ENCODE measurements at regions not wholly inside any gene's neighbourhood (a gene's known extent, or its start where the extent isn't known, plus 50 kb on each side); places are given as distances from the start of the nearest gene placed in this dataset.
"Not testable (repeated sequence)": the region's sequence is repeated elsewhere in the genome, so short reads cannot be mapped to it uniquely, and the experiment has no call there.

GRCh38 chrX:129013574-129013973, 509.7 kb downstream of the SMARCA1 start:
- ATAC-seq (no peak), DNase-seq (no peak)
- CTCF ChIA-PET, result interaction anchor here (0.7 kb wide), 1 partner anchor 19 kb away, joined by 3 read pairs; no protein-coding TSS in a partner anchor
- Mint-ChIP-seq H3K36me3 (ENCODE audit: low read depth) (no peaks in the 10 kb centered on the region), H3K4me1 (no peaks in the 10 kb centered on the region), H3K27ac (no peak overlapping the region), H3K4me3 (no peak overlapping the region), H3K27me3 (no peaks in the 10 kb centered on the region), H3K9me3 (ENCODE audit: low read depth) (no peaks in the 10 kb centered on the region)
- intact Hi-C loops (cut with DNase I, micrococcal nuclease), result no loop called here
- POLR2A ChIA-PET, result no interaction called here

DNA sequence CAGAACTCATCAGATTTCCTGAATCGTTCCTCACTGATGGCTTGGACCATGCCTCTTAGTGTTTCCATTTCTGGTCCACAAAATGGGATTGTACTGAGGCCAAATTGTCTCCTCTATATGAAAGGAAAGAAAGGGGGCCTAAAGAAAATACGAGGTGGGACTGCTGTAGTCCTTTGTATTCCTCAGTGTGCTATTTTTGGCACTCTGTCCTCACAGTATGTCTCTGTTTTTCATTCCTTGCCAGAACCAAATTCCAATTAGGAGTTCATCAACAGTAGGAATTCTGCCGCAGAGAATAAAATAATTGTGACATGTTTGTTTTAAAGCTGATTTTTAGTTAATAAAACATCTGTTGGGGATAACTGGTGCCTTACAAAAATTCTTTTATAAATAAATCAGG, 515.7 kb downstream of the SMARCA1 start:
- H3K27me3 Mint-ChIP-seq, result no peaks in the 10 kb centered on the region
- no peak overlapping the region for H3K27ac Mint-ChIP-seq
- no peak for ATAC-seq
- intact Hi-C loops (cut with DNase I, micrococcal nuclease), result no loop called here
- no peaks in the 10 kb centered on the region for H3K4me1 Mint-ChIP-seq
- no peaks in the 10 kb centered on the region for H3K9me3 Mint-ChIP-seq (ENCODE audit: low read depth)
- no peak for DNase-seq
- ChIA-PET CTCF (no interaction called here), POLR2A (no interaction called here)
- H3K4me3 Mint-ChIP-seq, result no peak overlapping the region
- no peaks in the 10 kb centered on the region for H3K36me3 Mint-ChIP-seq (ENCODE audit: low read depth)

DNA sequence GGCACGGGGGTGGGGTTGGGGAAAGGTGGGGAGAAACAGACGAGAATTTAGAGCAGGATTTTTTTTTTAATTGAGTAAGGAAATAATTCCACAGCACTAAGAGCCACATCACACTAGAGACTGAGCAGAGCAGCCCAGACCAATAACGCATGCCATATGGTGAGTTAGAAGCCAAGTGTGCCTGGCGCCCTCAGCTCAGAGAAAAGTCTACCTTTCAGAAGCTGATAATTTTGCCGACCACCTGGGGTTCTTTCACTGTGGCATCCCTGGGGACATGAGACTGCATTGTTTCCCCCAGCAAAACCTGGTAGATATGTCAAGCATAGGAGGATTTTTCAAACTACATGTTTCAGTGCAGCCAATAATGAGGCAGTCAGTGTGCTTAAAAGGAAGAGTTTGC, 516.8 kb downstream of the SMARCA1 start:
- no peaks in the 10 kb centered on the region for H3K27me3 Mint-ChIP-seq
- ChIA-PET CTCF (no interaction called here), POLR2A (no interaction called here)
- H3K27ac Mint-ChIP-seq, result no peak overlapping the region
- DNase-seq, result no peak
- ATAC-seq, result no peak
- H3K9me3 Mint-ChIP-seq (ENCODE audit: low read depth), result no peaks in the 10 kb centered on the region
- no peaks in the 10 kb centered on the region for H3K4me1 Mint-ChIP-seq
- H3K4me3 Mint-ChIP-seq, result no peak overlapping the region
- no peaks in the 10 kb centered on the region for H3K36me3 Mint-ChIP-seq (ENCODE audit: low read depth)
- intact Hi-C loops (cut with DNase I, micrococcal nuclease), result no loop called here

DNA sequence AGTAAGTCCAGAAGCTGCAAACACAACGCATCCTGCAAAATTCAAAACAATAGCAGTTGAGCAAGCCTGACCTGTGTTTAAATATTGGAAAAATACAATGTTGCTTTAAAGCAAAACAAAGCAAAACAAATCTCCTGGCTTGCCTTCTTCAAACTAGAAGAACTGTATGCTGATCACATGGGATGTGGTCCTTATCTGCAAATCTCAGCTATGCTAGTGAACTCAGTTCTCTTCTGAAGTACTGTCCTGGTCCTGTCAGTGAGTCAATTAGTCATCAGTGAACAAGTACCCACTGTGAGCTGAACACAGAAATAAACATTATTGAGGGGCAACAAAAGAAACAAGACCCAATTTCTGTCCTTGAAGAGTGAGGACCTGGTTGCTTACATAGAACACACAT, 522.5 kb downstream of the SMARCA1 start:
- no peaks in the 10 kb centered on the region for H3K27me3 Mint-ChIP-seq
- DNase-seq (no peak), ATAC-seq (no peak)
- CTCF ChIA-PET, result no interaction called here
- H3K4me3 Mint-ChIP-seq, result no peak overlapping the region
- H3K36me3 Mint-ChIP-seq (ENCODE audit: low read depth), result no peaks in the 10 kb centered on the region
- H3K9me3 Mint-ChIP-seq (ENCODE audit: low read depth), result no peaks in the 10 kb centered on the region
- POLR2A ChIA-PET, result no interaction called here
- no peaks in the 10 kb centered on the region for H3K4me1 Mint-ChIP-seq
- intact Hi-C loops (cut with DNase I, micrococcal nuclease), result no loop called here
- no peak overlapping the region for H3K27ac Mint-ChIP-seq

DNA sequence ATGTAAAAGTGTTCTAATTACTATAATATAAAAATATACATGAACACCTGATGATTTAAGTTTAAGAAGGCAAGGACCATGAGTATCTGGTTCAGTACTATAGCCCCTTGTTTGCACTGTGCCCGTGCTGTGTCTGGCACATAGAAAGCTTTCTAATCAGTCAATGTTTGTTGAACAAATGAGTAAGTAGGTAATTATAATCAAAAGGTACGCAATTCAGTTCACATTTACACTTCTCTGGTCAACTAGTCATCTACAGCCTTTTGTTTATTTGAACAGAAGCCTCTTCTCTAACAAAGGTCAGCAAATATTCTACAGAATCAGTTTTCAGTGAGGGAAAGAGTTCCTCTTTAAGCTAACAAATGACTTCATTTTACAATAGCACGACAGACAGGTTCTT, 523.3 kb downstream of the SMARCA1 start:
- no peaks in the 10 kb centered on the region for H3K4me1 Mint-ChIP-seq
- no peaks in the 10 kb centered on the region for H3K27me3 Mint-ChIP-seq
- ChIA-PET POLR2A (no interaction called here), CTCF (no interaction called here)
- ATAC-seq (no peak), DNase-seq (no peak)
- intact Hi-C loops (cut with DNase I, micrococcal nuclease), result no loop called here
- H3K9me3 Mint-ChIP-seq (ENCODE audit: low read depth), result no peaks in the 10 kb centered on the region
- no peak overlapping the region for H3K4me3 Mint-ChIP-seq
- H3K27ac Mint-ChIP-seq, result no peak overlapping the region
- H3K36me3 Mint-ChIP-seq (ENCODE audit: low read depth), result no peaks in the 10 kb centered on the region

DNA sequence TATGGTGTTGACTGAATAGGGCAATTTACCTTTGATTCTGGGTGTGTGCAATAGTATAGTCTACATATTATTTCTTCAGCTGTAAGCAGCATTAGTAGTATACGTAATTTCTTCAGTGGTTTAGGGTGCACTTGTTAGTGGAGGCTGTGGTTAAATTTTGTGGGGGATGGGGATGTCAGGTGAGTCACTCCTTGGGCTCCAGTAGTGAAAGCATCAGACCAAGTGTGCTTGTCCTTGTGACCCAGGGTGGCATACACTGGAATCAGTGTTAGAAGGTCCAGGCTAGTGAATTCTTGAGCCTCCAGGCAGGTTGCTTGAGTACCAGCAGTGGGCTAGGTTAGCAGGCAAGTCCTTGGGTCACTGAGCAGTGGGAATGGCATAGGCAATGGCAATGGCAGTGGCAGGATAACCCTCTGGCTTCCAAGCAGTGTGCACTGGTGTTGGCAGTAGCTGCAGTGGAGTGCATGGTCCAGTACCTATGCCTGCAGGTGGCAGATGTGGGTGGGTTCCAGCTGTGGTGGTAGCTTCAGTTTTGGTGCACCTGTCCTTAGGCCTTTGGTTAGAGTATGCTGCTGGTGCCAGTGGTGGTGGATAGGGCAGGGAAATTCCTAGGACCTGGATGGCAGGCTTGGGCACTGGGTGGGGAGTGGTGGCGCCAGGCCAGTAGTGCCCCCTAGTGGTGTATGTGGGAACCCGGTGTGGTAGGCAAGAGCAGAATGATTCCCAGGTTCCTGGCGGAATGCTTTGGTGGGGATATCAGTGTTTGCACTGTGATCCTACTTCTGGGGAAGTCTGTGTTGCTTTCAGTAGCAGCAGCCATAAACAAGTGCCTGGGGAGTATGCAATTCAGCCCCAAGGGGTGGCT, 531.0 kb downstream of the SMARCA1 start:
- CTCF ChIA-PET, result no interaction called here
- Mint-ChIP-seq H3K9me3 (ENCODE audit: low read depth) (no peaks in the 10 kb centered on the region), H3K27me3 (no peaks in the 10 kb centered on the region), H3K27ac (no peak overlapping the region), H3K4me3 (no peak overlapping the region), H3K36me3 (ENCODE audit: low read depth) (no peaks in the 10 kb centered on the region), H3K4me1 (no peaks in the 10 kb centered on the region)
- POLR2A ChIA-PET, result no interaction called here
- no peak for DNase-seq
- intact Hi-C loops (cut with DNase I, micrococcal nuclease), result no loop called here
- no peak for ATAC-seq

GRCh38 chrX:128975745-128976144, 547.5 kb downstream of the SMARCA1 start:
- ChIA-PET CTCF (interaction anchor here (0.6 to 0.8 kb wide), 2 partner anchors 272 to 468 kb away, joined by 3 read pairs; no protein-coding TSS in a partner anchor), POLR2A (no interaction called here)
- no peaks in the 10 kb centered on the region for H3K36me3 Mint-ChIP-seq (ENCODE audit: low read depth)
- H3K4me1 Mint-ChIP-seq, result no peaks in the 10 kb centered on the region
- H3K4me3 Mint-ChIP-seq, result no peak overlapping the region
- H3K27ac Mint-ChIP-seq, result no peak overlapping the region
- intact Hi-C loops (cut with DNase I, micrococcal nuclease), result loop anchor here in 1 of 2 experiments (5.0 kb wide), 1 partner anchor 868 kb away; no protein-coding TSS in a partner anchor
- no peaks in the 10 kb centered on the region for H3K9me3 Mint-ChIP-seq (ENCODE audit: low read depth)
- no peaks in the 10 kb centered on the region for H3K27me3 Mint-ChIP-seq
- peak; percentile 42 for DNase-seq
- ATAC-seq, result no peak

GRCh38 chrX:128973033-128973432, 550.3 kb downstream of the SMARCA1 start:
- ChIA-PET CTCF (no interaction called here), POLR2A (no interaction called here)
- Mint-ChIP-seq H3K4me1 (no peaks in the 10 kb centered on the region), H3K36me3 (ENCODE audit: low read depth) (no peaks in the 10 kb centered on the region), H3K9me3 (ENCODE audit: low read depth) (no peaks in the 10 kb centered on the region), H3K4me3 (no peak overlapping the region), H3K27me3 (no peaks in the 10 kb centered on the region), H3K27ac (no peak overlapping the region)
- DNase-seq (no peak), ATAC-seq (no peak)
- intact Hi-C loops (cut with DNase I, micrococcal nuclease), result no loop called here

- intact Hi-C loops (cut with DNase I, micrococcal nuclease), result no loop called here
Measured at GRCh38 chrX:128961290-128961689, 562.0 kb downstream of the SMARCA1 start.

DNA sequence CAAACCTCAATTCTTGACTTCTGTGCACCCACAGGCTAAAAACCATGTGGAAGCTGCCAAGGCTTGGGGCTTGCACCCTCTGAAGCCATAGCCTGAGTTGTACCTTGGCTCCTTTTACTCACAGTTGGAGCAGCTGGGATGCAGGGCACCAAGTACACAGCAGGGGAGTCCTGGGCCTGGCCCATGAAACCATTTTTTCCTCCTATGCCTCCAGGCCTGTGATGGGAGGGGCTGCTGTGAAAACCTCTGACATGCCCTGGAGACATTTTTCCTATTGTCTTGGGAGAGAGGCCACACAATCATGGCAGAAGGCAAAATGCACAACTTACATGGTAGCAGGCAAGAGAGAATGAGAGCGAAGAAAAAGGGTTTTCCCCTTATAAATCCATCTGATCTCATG, 568.6 kb downstream of the SMARCA1 start:
- H3K4me1 Mint-ChIP-seq; POLR2A ChIA-PET; H3K27me3 Mint-ChIP-seq; ATAC-seq; H3K36me3 Mint-ChIP-seq (ENCODE audit: low read depth); DNase-seq; H3K9me3 Mint-ChIP-seq (ENCODE audit: low read depth); intact Hi-C loops (cut with DNase I, micrococcal nuclease); H3K4me3 Mint-ChIP-seq; CTCF ChIA-PET; H3K27ac Mint-ChIP-seq: not testable (repeated sequence)

More at GRCh38 chrX:128961290-128961689, 562.0 kb downstream of the SMARCA1 start:
- Mint-ChIP-seq H3K36me3 (ENCODE audit: low read depth) (no peaks in the 10 kb centered on the region), H3K4me1 (no peaks in the 10 kb centered on the region), H3K27me3 (no peaks in the 10 kb centered on the region), H3K27ac (no peak overlapping the region), H3K4me3 (no peak overlapping the region), H3K9me3 (ENCODE audit: low read depth) (no peaks in the 10 kb centered on the region)
- ChIA-PET CTCF (no interaction called here), POLR2A (no interaction called here)
- ATAC-seq (no peak), DNase-seq (no peak)

DNA sequence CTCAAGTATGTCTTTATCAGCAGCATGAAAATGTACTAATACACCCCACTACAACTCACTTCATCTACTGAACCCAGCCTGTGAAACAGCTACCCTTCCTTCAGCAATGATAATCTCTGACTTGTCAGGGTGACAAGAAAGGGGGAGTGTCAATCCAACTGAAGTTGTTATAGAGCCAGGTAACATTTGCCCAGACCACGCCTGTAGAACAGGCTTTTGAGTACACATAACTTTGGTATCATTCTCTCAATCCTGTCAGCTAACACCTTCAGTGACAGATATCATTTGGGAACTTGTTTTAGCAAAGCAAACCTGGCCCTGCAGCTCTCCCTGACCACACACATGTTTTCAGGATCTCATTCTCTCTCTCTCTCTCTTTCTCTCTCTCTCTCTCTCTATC, 592.2 kb downstream of the SMARCA1 start:
- ATAC-seq, result no peak
- intact Hi-C loops (cut with DNase I, micrococcal nuclease), result no loop called here
- CTCF ChIA-PET, result no interaction called here

DNA sequence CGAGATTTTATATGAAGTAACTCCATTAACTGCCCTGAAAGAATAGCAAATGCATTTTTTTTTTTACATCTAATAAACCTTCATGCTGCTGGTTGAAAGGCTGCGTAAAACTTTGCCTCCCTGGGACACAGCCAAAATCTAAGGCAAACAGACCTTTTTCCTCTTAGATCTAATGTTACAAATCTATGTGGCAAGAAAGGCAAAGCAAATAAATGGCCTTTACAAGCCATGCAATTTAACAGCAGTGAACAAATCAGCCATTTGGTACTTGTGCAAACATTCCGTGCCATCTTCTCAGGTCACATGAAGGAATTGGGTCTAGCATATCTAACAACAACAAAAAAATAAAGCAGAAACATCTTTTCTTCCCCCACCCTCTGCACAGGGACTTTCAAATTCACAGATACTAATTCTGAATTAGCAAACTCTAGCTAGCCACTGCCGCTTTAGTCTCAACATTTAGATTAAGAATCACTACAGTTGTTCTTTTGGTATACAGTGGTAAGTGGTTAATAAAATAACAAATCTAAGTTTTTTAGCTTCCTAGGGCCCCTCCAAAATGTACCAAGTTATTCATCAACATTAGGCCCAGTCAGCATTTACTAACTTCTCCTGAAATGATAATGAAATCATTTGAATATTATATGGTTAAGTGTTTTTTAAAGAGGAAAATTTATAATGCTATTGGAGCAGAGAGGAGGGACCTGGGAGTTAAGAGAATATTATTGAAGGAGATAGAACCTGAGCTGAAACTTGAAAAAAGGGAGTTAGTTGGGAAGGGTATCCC, 593.8 kb downstream of the SMARCA1 start:
- Mint-ChIP-seq H3K27ac (no peak overlapping the region), H3K4me3 (no peak overlapping the region), H3K4me1 (no peaks in the 10 kb centered on the region), H3K36me3 (ENCODE audit: low read depth) (no peaks in the 10 kb centered on the region), H3K27me3 (no peaks in the 10 kb centered on the region), H3K9me3 (ENCODE audit: low read depth) (no peaks in the 10 kb centered on the region)
- DNase-seq (no peak), ATAC-seq (no peak)
- ChIA-PET CTCF (no interaction called here), POLR2A (no interaction called here)
- intact Hi-C loops (cut with DNase I, micrococcal nuclease), result no loop called here

More for the DNA sequence above, 592.2 kb downstream of the SMARCA1 start:
- Mint-ChIP-seq H3K4me1 (no peaks in the 10 kb centered on the region), H3K27me3 (no peaks in the 10 kb centered on the region), H3K4me3 (no peak overlapping the region), H3K27ac (no peak overlapping the region), H3K9me3 (ENCODE audit: low read depth) (no peaks in the 10 kb centered on the region), H3K36me3 (ENCODE audit: low read depth) (no peaks in the 10 kb centered on the region)
- POLR2A ChIA-PET, result no interaction called here
- DNase-seq, result no peak

Measured in activated CD4-positive, alpha-beta T cell treated with anti-CD3 and anti-CD28 coated beads for 36 hours (primary cell).